Sigmoid colon (tissue), 6 donors: ENCODE measurements at regions not wholly inside any gene's neighbourhood (a gene's known extent, or its start where the extent isn't known, plus 50 kb on each side); places are given as distances from the start of the nearest gene placed in this dataset.
"Not testable (repeated sequence)": the region's sequence is repeated elsewhere in the genome, so short reads cannot be mapped to it uniquely, and the experiment has no call there.

ENCODE experiments used
- DNase-seq: peaks from one replicate; pipeline ENCODE4 v3.0.0-alpha.2; 2019
- H3K27ac ChIP-seq, 4 donors: fragments of 200-600 bp; sonication (generic); one replicate each; pipeline ENCODE4 v1.5.1; 2016 to 2019; ENCODE audit warnings: mild to moderate bottlenecking in 1 of 4
- H3K27me3 ChIP-seq, 3 donors: fragments of 200-600 bp; sonication (generic); one replicate each; pipeline ENCODE4 v1.5.1; 2019; ENCODE audit warnings: mild to moderate bottlenecking in 1 of 3
- H3K36me3 ChIP-seq, 4 donors: fragments of 200-600 bp; sonication (generic); one replicate each; pipeline ENCODE4 v1.5.1; 2016 to 2019
- H3K4me1 ChIP-seq, 4 donors: fragments of 200-600 bp; sonication (generic); one replicate each; pipeline ENCODE4 v1.5.1; 2017 to 2019
- H3K4me3 ChIP-seq, 4 donors: fragments of 200-600 bp; sonication (generic); one replicate each; pipeline ENCODE4 v1.5.1; 2017 to 2019; ENCODE audit warnings: mild to moderate bottlenecking in 2 of 4, moderate library complexity in 1 of 4
- H3K9me3 ChIP-seq, 4 donors: fragments of 200-600 bp in 3 of 4; sonication (generic) in 3 of 4; one replicate each; pipeline versions ENCODE4 v1.5.1 to v1.6.1; 2013 to 2019
- EP300 ChIP-seq, 4 donors: sonication (generic); formaldehyde crosslinking; IDR thresholded peaks; one replicate each; pipeline ENCODE4 v1.6.1; 2017; ENCODE audit warnings: antibody characterized with exemption in 4 of 4
- POLR2A ChIP-seq, 2 donors: fragments of 450-650 bp; IDR thresholded peaks; one replicate each; pipeline ENCODE4 v1.6.1; 2016; ENCODE audit warnings: antibody characterized with exemption in 2 of 2, mild to moderate bottlenecking in 2 of 2, moderate library complexity in 2 of 2
- POLR2AphosphoS5 ChIP-seq, 4 donors: sonication (generic); formaldehyde crosslinking; IDR thresholded peaks; one replicate each; pipeline ENCODE4 v1.6.1; 2017; ENCODE audit warnings: antibody characterized with exemption in 4 of 4
- WGBS, 2 donors: extraction: QIAGEN DNeasy Blood & Tissue Kit; methylation state at CpG; one replicate each; pipeline ENCODE4 v1.1.7; 2013; 5-methylcytosine and 5-hydroxymethylcytosine counted together
- intact Hi-C: fragments of 100-400 bp; cut with DNase I; formaldehyde crosslinking; loops from one replicate; pipeline ENCODE4 v1.15.1; 2023
- TF ChIP-seq, protein P1 (sequence below), 4 experiments: fragments of 450-650 bp in 3 of 4; fragments of 200-600 bp in 1 of 4; IDR thresholded peaks; one replicate each; pipeline ENCODE4 v1.5.1; 2016 to 2019; ENCODE audit warnings: antibody characterized with exemption in 4 of 4, mild to moderate bottlenecking in 3 of 4, moderate library complexity in 2 of 4
- donor health status: healthy with polysubstance abuse.
- donor health status: healthy.

DNA sequence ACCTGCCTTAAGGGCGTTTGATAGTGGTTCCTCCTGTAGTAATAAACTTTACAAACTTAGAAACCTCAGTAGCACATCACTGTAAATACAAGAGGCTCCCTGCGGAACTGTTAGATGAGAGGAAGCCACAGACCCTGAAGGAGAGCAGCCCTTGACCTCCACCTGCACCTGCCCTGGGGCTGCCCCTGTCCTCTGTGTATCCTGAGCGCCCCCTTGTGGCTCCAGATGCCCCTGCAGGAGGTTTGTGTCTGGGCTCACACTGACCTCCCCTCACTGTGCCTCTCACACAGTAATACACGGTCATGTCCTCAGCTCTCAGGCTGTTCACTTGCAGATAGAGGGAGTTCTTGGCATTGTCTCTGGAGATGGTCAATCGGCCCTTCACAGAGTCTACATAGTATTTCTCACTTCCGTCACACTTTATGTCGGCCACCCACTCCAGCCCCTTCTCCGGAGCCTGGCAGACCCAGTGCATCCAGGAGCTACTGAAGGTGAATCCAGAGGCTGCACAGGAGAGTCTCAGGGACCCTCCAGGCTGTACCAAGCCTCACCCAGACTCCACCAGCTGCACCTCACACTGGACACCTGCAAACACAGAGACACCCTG is 1059.8 kb downstream of the TMEM121 start:
- no peak for DNase-seq
- Histone ChIP-seq H3K27ac (no peak overlapping the region), H3K9me3 (no peaks in the 10 kb centered on the region), H3K36me3 (no peaks in the 10 kb centered on the region), H3K4me3 (no peak overlapping the region), H3K4me1 (no peaks in the 10 kb centered on the region), H3K27me3 (no peaks in the 10 kb centered on the region)
- intact Hi-C loops, result no loop called here
- TF ChIP-seq, protein P1, sequence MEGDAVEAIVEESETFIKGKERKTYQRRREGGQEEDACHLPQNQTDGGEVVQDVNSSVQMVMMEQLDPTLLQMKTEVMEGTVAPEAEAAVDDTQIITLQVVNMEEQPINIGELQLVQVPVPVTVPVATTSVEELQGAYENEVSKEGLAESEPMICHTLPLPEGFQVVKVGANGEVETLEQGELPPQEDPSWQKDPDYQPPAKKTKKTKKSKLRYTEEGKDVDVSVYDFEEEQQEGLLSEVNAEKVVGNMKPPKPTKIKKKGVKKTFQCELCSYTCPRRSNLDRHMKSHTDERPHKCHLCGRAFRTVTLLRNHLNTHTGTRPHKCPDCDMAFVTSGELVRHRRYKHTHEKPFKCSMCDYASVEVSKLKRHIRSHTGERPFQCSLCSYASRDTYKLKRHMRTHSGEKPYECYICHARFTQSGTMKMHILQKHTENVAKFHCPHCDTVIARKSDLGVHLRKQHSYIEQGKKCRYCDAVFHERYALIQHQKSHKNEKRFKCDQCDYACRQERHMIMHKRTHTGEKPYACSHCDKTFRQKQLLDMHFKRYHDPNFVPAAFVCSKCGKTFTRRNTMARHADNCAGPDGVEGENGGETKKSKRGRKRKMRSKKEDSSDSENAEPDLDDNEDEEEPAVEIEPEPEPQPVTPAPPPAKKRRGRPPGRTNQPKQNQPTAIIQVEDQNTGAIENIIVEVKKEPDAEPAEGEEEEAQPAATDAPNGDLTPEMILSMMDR (IDR thresholded peaks at IDR 0.05), result no peak
- TF ChIP-seq POLR2AphosphoS5 (IDR thresholded peaks at IDR 0.05), result no peak
- no peak for TF ChIP-seq EP300 (IDR thresholded peaks at IDR 0.05)
- no peak for TF ChIP-seq POLR2A (IDR thresholded peaks at IDR 0.05)
- 50 to 56% methylated on average over 8 of the region's 8 CpGs for WGBS, 2 donors

DNA sequence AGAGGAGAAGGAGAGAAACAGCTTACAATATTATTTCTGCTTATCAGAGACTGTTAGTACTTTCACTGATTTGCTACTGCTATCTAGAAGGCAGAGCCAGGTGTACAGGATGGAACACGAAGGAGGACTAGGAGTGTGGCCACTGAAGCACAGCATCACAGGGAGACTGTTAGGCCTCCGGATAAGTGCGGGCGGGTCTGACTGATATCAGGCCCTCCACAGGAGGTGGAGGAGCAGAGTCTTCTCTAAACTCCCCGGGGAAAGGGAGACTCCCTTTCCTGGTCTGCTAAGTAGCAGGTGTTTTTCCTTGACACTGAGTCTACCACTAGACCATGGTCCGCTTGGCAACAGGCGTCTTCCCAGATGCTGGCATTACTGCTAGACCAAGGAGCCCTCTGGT is 1065.2 kb downstream of the TMEM121 start:
- H3K4me1 ChIP-seq, H3K27ac ChIP-seq, H3K27me3 ChIP-seq, intact Hi-C loops, H3K4me3 ChIP-seq, DNase-seq, H3K9me3 ChIP-seq, H3K36me3 ChIP-seq: not testable (repeated sequence)
- WGBS, 2 donors, result 59 to 79% methylated on average over 7 of the region's 7 CpGs

DNA sequence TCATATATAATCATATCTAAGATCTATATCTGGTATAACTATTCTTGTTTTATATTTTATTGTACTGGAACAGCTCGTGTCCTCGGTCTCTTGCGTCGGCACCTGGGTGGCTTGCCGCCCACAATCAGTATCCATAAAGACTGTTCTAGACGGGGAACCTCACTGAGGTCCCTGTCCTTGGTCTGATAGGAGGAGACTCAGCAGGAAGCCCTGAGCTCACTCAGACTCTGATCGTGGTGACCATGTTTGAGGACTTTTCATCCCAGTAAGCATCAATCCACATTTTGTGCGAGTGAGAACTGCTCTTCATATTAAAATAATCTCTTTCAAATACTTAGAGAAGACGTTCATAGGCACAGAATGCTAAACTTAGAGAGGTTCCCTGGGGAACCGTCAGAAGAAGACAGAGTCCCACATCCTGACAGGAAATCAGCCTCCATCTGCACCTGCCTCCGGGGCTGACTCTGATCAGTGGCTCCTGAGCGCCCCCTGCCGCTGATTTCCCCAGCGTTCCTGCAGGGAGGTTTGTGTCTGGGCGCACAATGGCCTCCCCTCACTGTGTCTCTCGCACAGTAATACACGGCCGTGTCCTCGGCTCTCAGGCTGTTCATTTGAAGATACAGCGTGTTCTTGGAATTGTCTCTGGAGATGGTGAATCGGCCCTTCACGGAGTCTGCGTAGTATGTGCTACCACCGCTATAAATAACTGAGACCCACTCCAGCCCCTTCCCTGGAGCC is 1065.9 kb downstream of the TMEM121 start:
- WGBS, 2 donors, result 52 to 62% methylated on average over 24 of the region's 24 CpGs
- H3K27ac ChIP-seq, H3K9me3 ChIP-seq, H3K36me3 ChIP-seq, intact Hi-C loops, H3K4me3 ChIP-seq, H3K4me1 ChIP-seq, DNase-seq, H3K27me3 ChIP-seq: not testable (repeated sequence)

DNA sequence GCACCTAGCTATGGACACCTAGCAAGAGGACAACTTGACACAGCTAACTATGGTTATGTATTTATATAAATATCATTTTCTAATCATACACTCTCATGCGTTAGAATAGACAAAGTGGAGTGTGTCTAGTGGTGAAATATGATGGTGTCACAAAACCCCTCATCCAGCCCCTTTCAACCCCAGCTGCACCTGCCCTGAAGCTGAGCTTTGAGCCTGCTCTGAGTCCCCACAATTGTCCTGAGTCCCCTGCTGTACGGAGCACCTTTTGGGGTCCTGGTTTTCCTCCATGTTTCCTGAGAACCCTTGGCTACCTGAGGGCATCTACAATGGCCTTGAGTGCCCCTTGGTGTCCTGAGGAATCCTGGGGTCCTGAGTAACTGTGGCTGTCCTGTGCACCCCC is 1072.8 kb downstream of the TMEM121 start:
- H3K36me3 ChIP-seq, result no peaks in the 10 kb centered on the region
- intact Hi-C loops, result no loop called here
- DNase-seq, result no peak
- 74% methylated on average over 2 of the region's 2 CpGs for WGBS, 2 donors
- H3K4me3 ChIP-seq, result no peak overlapping the region
- peaks cover 0 to 10% (median 0%) of the 10 kb centered on the region in 3 donors for H3K27me3 ChIP-seq
- H3K4me1 ChIP-seq, result no peaks in the 10 kb centered on the region
- H3K9me3 ChIP-seq, result no peaks in the 10 kb centered on the region
- H3K27ac ChIP-seq, result no peak overlapping the region
- no peak for TF ChIP-seq POLR2A (IDR thresholded peaks at IDR 0.05)
- TF ChIP-seq, protein P1 (IDR thresholded peaks at IDR 0.05), result no peak
- no peak for TF ChIP-seq EP300 (IDR thresholded peaks at IDR 0.05)
- no peak for TF ChIP-seq POLR2AphosphoS5 (IDR thresholded peaks at IDR 0.05)

DNA sequence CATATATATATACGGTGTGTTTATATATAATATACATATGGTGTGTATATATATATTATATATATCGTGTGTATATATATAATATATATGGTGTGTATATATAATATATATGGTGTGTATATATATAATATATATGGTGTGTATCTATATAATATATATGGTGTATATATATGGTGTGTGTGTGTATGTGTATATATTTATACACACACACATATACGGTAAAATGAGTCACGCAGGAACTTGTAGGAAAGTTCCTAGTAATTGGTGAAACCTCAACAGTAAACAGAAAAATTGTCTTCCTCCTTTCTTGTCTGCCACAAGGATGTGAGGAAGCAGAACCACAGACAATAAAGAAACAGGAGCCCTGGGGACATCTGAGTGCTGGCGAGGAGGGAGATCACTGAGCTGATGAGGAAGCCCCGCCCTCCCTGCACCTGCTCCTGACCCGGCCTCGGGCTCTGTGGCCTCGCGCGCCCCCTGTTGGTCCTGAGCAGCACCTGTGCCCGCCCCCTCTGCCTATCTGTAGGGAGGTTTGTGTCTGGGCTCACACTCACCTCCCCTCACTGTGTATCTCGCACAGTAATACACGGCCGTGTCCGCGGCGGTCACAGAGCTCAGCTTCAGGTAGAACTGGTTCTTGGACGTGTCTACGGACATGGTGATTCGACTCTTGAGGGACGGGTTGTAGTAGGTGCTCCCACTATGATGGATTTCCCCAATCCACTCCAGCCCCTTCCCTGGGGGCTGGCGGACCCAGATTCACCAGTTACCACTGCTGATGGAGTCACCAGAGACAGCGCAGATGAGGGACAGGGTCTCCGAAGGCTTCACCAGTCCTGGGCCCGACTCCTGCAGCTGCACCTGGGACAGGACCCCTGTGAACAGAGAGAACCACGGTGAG is 1079.4 kb downstream of the TMEM121 start:
- 47 to 51% methylated on average over 27 of the region's 27 CpGs for WGBS, 2 donors
- H3K27ac ChIP-seq, result no peak overlapping the region
- DNase-seq, result no peak
- no peaks in the 10 kb centered on the region for H3K9me3 ChIP-seq
- intact Hi-C loops, result no loop called here
- peaks cover 0 to 10% (median 0%) of the 10 kb centered on the region in 3 donors for H3K27me3 ChIP-seq
- no peaks in the 10 kb centered on the region for H3K36me3 ChIP-seq
- no peak overlapping the region for H3K4me3 ChIP-seq
- no peaks in the 10 kb centered on the region for H3K4me1 ChIP-seq
- TF ChIP-seq POLR2A (IDR thresholded peaks at IDR 0.05) (no peak), EP300 (IDR thresholded peaks at IDR 0.05) (no peak)
- TF ChIP-seq, protein P1 (IDR thresholded peaks at IDR 0.05), result no peak
